HEK293 (cell line): ENCODE measurements at regions not wholly inside any gene's neighbourhood (a gene's known extent, or its start where the extent isn't known, plus 50 kb on each side); places are given as distances from the start of the nearest gene placed in this dataset.

Experiments used
- CTCF ChIA-PET: fragments of 350-600 bp; formaldehyde crosslinking; extraction: SDS; loops from one replicate; lab custom pipeline; 2021; ENCODE audit warnings: antibody characterized with exemption; lab: Yijun Ruan, JAX
- POLR2A ChIA-PET: fragments of 300-600 bp; formaldehyde crosslinking; extraction: SDS; loops from one replicate; lab custom pipeline; 2020; ENCODE audit warnings: antibody characterized with exemption, inconsistent platforms; lab: Yijun Ruan, JAX
- H3K27ac ChIP-seq: fragments of 200-500 bp; sonication (Bioruptor generic); 2 replicates; pipeline ENCODE4 v1.5.1; 2014; ENCODE audit warnings: low read depth, low read length, control low read depth, inconsistent platforms; ENCODE audit errors: extremely low read depth
- H3K36me3 ChIP-seq, 2 experiments: fragments of 200-500 bp in 1 of 2; sonication (Bioruptor generic) in 1 of 2; 1 replicate in 1 of 2; 2 replicates in 1 of 2; pipeline ENCODE4 v1.5.1; 2014 to 2017; ENCODE audit warnings: inconsistent platforms in 2 of 2, low read length in 2 of 2; ENCODE audit not compliant: control insufficient read depth in 2 of 2, insufficient read depth in 1 of 2
- H3K4me1 ChIP-seq: fragments of 200-500 bp; sonication (Bioruptor generic); 2 replicates; pipeline ENCODE4 v1.5.1; 2014; ENCODE audit warnings: mild to moderate bottlenecking, low read length, inconsistent platforms; ENCODE audit not compliant: control insufficient read depth, insufficient read depth
- H3K4me3 ChIP-seq: 2 replicates; pipeline ENCODE4 v1.5.1; 2011; ENCODE audit warnings: low read depth, mild to moderate bottlenecking, control low read depth, low read length, moderate library complexity
- H3K9me3 ChIP-seq: fragments of 200-500 bp; sonication (Bioruptor generic); 2 replicates; pipeline ENCODE4 v1.5.1; 2014; ENCODE audit warnings: low read depth, low read length, inconsistent platforms; ENCODE audit not compliant: control insufficient read depth, insufficient read depth
- KLF9 ChIP-seq: fragments of 450-650 bp; formaldehyde crosslinking; IDR thresholded peaks from 2 replicates; pipeline ENCODE4 v1.5.1; 2016; ENCODE audit warnings: missing biosample characterization, missing genetic modification characterization, low read depth
- ZBTB10 ChIP-seq: fragments of 450-650 bp; formaldehyde crosslinking; IDR thresholded peaks from 2 replicates; pipeline ENCODE4 v1.5.1; 2016; ENCODE audit warnings: missing biosample characterization, missing genetic modification characterization
- ZBTB48 ChIP-seq: fragments of 450-650 bp; formaldehyde crosslinking; IDR thresholded peaks from 2 replicates; pipeline ENCODE4 v1.5.1; 2016; ENCODE audit warnings: missing biosample characterization, missing genetic modification characterization
- ZBTB49 ChIP-seq: fragments of 450-650 bp; formaldehyde crosslinking; IDR thresholded peaks from 2 replicates; pipeline ENCODE4 v1.5.1; 2016; ENCODE audit warnings: missing biosample characterization, missing genetic modification characterization, low read depth
- ZNF10 ChIP-seq: fragments of 450-650 bp; formaldehyde crosslinking; IDR thresholded peaks from 2 replicates; pipeline ENCODE4 v1.5.1; 2017; ENCODE audit warnings: missing biosample characterization, missing genetic modification characterization
- ZNF19 ChIP-seq: fragments of 450-650 bp; formaldehyde crosslinking; IDR thresholded peaks from 2 replicates; pipeline ENCODE4; 2016; ENCODE audit warnings: missing biosample characterization, missing genetic modification characterization, low read depth
- ZNF223 ChIP-seq: fragments of 450-650 bp; formaldehyde crosslinking; IDR thresholded peaks from 2 replicates; pipeline ENCODE4 v1.5.1; 2016; ENCODE audit warnings: missing biosample characterization, missing genetic modification characterization
- ZNF248 ChIP-seq: fragments of 450-650 bp; formaldehyde crosslinking; IDR thresholded peaks from 2 replicates; pipeline ENCODE4 v1.5.1; 2017; ENCODE audit warnings: missing biosample characterization, missing genetic modification characterization
- ZNF324 ChIP-seq: fragments of 450-650 bp; formaldehyde crosslinking; IDR thresholded peaks from 2 replicates; pipeline ENCODE4 v1.5.1; 2016; ENCODE audit warnings: missing biosample characterization, missing genetic modification characterization
- ZNF501 ChIP-seq: fragments of 450-650 bp; formaldehyde crosslinking; IDR thresholded peaks from 2 replicates; pipeline ENCODE4 v1.5.1; 2016; ENCODE audit warnings: missing biosample characterization, missing genetic modification characterization
- ZNF580 ChIP-seq: fragments of 450-650 bp; formaldehyde crosslinking; IDR thresholded peaks from 2 replicates; pipeline ENCODE4 v1.5.1; 2016; ENCODE audit warnings: missing biosample characterization, missing genetic modification characterization
- ZNF621 ChIP-seq: fragments of 450-650 bp; formaldehyde crosslinking; IDR thresholded peaks from 2 replicates; pipeline ENCODE4 v1.5.1; 2017; ENCODE audit warnings: missing biosample characterization, missing genetic modification characterization
- ZNF776 ChIP-seq: fragments of 450-650 bp; formaldehyde crosslinking; IDR thresholded peaks from 2 replicates; pipeline ENCODE4 v1.5.0; 2017; ENCODE audit warnings: missing biosample characterization, missing genetic modification characterization, borderline replicate concordance
- ZNF830 ChIP-seq: fragments of 450-650 bp; IDR thresholded peaks from 2 replicates; pipeline ENCODE4 v1.5.0; 2018; ENCODE audit warnings: missing biosample characterization, missing genetic modification characterization, low read depth, mild to moderate bottlenecking, moderate library complexity
- ZSCAN4 ChIP-seq: fragments of 450-650 bp; formaldehyde crosslinking; IDR thresholded peaks from 2 replicates; pipeline ENCODE4 v1.5.1; 2017; ENCODE audit warnings: missing biosample characterization, missing genetic modification characterization

- H3K4me3 ChIP-seq: no peak overlapping the region
- TF ChIP-seq ZBTB48 (tag by site-specific recombination) (no peak), ZBTB10 (tag by site-specific recombination) (no peak)
- CTCF ChIA-PET: interaction anchor here (0.7 kb wide), 1 partner anchor 615 kb away, joined by 3 read pairs; no protein-coding TSS in a partner anchor
Measured at GRCh38 chr6:164663634-164664033, 645.8 kb downstream of the C6orf118 start.

GRCh38 chr6:164661716-164662115, 647.7 kb downstream of the C6orf118 start:
- ChIA-PET POLR2A (no interaction called here), CTCF (interaction anchor here (1.0 kb wide), 1 partner anchor 24 kb away, joined by 3 read pairs; no protein-coding TSS in a partner anchor)
- no peaks in the 10 kb centered on the region for H3K36me3 ChIP-seq
- no peak overlapping the region for H3K4me3 ChIP-seq
- no peaks in the 10 kb centered on the region for H3K4me1 ChIP-seq
- H3K27ac ChIP-seq: no peak overlapping the region
- no peaks in the 10 kb centered on the region for H3K9me3 ChIP-seq
- no peak for TF ChIP-seq ZNF776 (tag by site-specific recombination)
- no peak for TF ChIP-seq ZSCAN4 (tag by site-specific recombination)
- TF ChIP-seq ZNF580: no peak
- TF ChIP-seq KLF9: no peak
- TF ChIP-seq ZNF10 (tag by site-specific recombination): no peak
- TF ChIP-seq ZNF223 (tag by site-specific recombination): no peak
- no peak for TF ChIP-seq ZNF501 (tag by site-specific recombination)
- no peak for TF ChIP-seq ZBTB10 (tag by site-specific recombination)
- no peak for TF ChIP-seq ZNF621 (tag by site-specific recombination)
- TF ChIP-seq ZBTB49: no peak
- no peak for TF ChIP-seq ZNF324 (tag by site-specific recombination)
- TF ChIP-seq ZNF19 (tag by site-specific recombination): no peak
- no peak for TF ChIP-seq ZNF248 (tag by site-specific recombination)
- no peak for TF ChIP-seq ZNF830 (tag by site-specific recombination)

More at GRCh38 chr6:164663634-164664033, 645.8 kb downstream of the C6orf118 start:
- POLR2A ChIA-PET: no interaction called here
- Histone ChIP-seq H3K4me1 (no peaks in the 10 kb centered on the region), H3K27ac (no peak overlapping the region), H3K36me3 (no peaks in the 10 kb centered on the region), H3K9me3 (no peaks in the 10 kb centered on the region)
